DMS153 (cell line): ENCODE measurements at regions not wholly inside any gene's neighbourhood (a gene's known extent, or its start where the extent isn't known, plus 50 kb on each side); places are given as distances from the start of the nearest gene placed in this dataset.
"Not testable (repeated sequence)": the region's sequence is repeated elsewhere in the genome, so short reads cannot be mapped to it uniquely, and the experiment has no call there.

Source experiments
- DNase-seq: peaks from one replicate; lab custom pipeline; 2025; lab: John Stamatoyannopoulos, UW

DNA sequence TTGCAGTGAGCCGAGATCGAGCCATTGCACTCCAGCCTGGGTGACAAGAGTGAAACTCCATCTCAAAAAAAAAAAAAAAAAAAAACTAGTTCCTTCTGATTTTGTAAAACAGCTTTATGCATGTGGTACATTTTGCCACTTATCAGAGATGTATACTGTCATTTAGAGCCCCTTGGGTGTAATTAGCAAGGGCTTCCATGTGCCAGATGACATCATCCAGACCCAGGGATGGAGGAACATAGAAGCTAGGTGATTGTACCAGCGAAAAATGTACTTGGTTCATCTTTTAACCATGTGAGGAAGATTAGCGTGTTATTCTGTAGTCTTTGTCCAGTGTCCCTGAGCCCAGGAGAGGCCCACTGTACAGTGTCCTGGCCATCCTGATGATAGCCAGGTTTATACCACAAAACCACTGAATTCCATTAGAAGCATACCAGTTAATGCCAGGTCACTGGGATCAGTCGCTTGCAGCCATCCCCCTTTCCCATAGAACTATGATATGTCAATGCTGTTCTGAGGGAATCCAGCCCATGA lies 239.3 kb upstream of the SGCD start:
- no peak for DNase-seq

DNA sequence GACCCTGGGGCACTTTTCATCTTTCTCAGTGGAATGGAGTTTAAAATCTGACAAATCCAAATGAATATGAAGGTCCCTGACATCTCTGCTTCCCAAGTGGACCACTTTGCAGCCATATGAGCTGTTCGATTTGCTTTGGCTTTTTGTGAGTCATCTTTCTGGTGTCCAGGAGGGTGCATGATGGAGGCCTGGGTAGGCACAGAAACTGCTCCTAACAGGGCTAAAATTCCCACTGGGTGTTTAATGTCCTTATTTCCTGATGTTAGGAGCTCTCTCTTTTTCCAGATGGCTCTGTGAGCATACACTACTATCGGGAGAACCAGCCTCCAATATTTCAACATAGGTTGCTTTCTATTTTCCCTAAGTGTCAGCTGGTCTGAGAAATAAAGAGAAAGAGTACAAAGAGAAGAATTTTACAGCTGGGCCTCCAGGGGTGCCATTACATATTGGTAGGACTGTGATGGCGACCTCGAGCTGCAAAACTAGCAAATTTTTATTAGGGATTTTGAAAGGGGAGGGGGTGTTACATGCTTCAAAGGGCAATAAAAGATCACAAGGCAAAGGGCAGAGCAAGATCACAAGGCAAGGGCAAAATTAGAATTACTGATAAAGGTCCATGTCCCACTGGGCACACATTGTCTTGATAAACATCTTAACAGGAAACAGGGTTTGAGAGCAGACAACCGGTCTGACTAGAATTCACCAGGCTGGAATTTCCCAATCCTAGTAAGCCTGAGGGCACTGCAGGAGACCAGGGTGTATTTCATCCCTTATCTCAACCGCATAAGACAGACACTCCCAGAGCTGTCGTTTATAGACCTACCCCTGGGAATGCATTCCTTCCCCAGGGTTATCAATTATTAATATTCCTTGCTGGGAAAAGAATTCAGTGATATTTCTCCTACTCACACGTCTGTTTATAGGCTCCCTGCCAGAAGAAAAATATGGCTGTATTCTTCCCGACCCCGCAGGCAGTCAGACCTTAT lies 236.7 kb upstream of the SGCD start:
- DNase-seq = not testable (repeated sequence)

DNA sequence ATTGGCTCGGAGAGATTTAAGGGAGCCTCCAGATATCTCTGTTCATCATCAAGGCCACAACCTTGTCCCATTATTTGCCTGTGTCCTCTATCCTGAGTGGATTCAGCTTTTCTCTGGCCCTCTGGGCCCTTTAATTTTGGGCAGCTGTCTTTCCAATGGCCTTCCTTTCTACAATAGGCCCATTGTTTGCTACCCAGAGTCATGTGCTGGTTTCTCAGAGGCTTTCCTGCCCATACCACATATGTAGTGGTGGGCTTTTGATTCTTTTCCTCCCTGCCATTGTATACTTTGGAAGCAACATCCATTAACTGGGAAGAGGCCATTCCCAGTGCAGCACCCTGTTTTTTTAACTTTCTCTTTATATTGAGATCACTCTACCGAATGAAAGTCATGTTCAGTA lies 233.9 kb upstream of the SGCD start:
- DNase-seq = no peak

DNA sequence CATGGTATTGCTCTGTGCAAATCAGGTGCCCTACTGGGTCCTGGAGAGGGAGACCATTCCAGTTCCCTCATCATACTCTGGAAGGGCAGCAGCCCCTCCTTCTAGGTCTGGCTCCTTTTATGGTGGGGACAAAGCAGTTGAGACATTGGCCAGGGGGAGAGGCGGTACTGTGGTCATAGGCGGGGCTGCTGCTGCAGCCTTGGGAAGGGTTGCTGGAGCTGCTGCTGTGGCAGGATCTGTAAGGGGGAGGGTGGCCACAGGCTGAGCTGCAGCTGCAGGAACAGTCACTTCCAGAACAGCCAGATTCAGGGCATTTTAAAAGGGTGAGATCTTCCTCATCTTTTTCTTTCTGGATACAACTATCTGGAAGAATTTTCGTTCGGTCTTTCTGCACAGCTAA lies 233.0 kb upstream of the SGCD start:
- no peak for DNase-seq

- DNase-seq = no peak
Measured at GRCh38 chr5:156095709-156096241, 231.2 kb upstream of the SGCD start.

DNA sequence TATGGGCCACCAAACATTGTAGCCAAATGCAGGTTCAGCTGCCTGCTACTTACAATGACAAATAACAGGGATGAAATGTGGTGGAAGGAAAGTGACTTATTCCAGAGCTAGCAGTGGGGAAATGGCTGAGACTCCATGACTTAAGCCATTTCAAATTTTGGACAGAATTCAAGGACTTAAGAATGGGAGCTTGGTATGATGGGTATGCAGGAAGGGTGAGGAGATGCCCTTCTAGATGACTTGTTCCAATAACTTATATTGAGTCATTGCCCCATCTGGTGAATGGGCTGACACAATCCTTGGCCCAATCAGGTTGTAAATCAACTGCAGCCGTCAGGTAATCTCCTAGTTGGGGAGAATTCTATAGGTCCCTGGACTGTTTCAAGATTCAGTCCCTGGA lies 230.7 kb upstream of the SGCD start:
- DNase-seq = no peak

DNA sequence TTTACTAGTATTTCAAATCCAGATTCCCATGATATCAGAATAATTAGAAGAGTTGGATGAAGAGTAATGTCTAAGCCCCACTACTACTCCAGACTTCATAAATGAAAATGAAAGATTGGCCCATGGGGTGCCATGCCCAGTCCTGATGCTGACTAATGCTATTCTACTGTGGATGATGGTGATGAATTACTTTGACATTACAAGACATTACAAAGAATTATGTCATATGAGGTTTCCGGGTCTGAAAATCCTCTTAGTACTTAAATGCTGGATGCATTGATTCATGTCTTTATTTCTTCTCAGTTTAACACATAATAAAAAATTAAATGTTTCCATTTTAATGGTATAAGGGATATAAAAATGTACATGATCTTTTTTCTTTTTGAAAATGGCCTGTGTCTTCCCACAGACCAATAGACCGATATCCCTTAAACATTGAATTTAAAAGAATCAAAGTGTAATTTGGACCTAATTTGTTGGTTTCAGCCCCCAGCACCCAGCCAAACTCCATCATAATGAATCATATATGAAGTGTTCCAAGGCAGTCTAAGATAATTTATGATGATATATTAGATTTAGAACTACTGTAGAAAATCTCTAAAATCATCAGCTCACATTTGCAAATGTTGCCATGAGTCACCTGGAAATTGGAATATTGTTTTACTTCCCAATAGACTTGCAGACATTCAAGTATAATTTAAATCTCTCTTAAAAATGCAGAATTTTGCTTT lies 223.6 kb upstream of the SGCD start:
- no peak for DNase-seq

DNA sequence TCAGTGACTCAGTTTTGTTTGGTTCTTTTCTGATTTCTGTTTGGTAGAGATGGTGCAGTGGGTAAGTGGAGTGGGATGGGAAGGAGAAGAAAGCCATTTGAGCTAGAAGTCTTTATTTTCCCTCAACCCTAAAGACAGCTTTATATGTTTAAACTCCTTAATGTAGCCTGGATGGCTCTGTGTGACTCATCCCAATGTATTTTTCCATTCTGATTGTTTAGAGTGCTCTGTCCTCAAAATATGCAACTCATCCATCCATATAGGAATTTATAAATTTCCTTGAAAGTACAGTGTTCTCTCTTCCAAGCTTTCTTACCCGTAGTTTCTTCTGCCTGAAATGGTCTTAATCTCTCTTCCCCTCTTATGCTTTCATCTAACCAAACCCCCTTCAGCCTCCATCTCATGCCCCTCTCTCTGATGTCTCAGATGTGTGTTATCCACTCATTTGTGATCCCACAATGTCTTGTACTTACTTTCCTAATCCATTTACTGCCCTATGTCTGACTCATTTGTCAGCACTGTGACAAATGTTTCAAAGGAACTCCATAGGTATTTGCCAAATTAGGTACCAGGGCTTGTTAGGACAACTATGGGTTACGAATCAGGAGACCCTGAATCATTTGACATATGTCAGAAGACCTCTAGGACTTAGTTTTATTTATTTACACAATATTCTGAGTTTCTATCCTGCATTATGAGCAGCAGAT lies 217.5 kb upstream of the SGCD start:
- no peak for DNase-seq

DNA sequence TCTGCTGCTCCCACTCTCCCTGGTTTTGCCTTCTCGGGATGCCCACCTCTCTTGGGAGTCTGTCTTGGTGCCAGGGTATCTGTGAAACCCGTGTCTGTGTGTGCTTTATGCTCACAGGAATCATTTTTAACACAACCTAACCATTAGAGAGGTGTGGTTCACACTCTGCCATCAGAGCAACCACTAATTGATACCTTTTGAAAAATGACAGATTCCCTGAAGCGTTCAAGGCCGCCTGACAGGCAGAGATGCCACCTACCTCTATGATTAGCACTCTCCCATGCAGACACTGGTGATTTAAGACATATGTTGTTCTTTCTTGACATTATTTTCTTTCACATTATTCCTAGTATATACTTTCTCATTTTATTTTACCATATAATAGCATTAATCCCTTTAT lies 207.3 kb upstream of the SGCD start:
- DNase-seq = no peak

- no peak for DNase-seq
Measured at GRCh38 chr5:156120777-156121176, 206.2 kb upstream of the SGCD start.

DNA sequence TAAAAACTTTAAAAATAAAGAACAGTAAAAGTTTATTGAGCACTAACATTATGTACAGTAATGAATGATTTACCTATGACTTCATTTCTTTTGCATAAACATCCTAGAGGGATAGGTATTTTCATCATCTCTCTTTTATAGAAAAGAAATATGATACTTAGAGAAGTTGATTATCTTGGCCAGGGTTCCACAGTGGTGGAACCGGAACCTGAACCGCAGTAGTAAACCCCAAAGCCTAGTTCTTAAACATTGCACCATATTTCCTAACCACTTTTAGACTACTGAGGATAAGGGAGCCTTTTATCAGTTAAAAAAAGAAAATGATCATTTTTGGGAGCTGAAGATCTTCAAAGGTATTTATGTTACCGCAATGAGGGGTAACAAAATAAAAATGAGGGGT lies 205.7 kb upstream of the SGCD start:
- no peak for DNase-seq

GRCh38 chr5:156121882-156122281 lies 205.1 kb upstream of the SGCD start:
- DNase-seq = no peak

GRCh38 chr5:156124708-156125107 lies 202.3 kb upstream of the SGCD start:
- no peak for DNase-seq

DNA sequence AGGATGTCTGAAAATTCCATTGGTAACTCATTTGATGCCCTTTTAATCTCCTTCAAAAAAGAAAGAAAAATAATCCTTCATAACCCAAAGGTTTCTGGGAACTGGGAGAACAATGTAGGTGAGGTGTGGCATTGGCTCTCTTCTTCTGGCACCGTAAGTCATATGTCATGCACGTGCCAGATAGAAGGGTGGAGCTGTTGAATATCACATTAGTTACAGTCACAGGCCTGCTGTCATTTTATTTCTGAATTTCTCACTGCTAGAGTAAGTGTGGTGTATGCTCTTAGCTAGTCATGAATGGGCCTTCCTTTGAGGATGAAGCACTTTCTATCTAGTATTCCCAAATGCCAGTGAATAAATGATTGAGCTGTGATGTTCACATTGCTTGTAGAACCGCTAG lies 201.8 kb upstream of the SGCD start:
- DNase-seq = no peak

GRCh38 chr5:156126716-156127115 lies 200.2 kb upstream of the SGCD start:
- DNase-seq = no peak

- DNase-seq = no peak
Measured at GRCh38 chr5:156128026-156128425, 198.9 kb upstream of the SGCD start.

DNA sequence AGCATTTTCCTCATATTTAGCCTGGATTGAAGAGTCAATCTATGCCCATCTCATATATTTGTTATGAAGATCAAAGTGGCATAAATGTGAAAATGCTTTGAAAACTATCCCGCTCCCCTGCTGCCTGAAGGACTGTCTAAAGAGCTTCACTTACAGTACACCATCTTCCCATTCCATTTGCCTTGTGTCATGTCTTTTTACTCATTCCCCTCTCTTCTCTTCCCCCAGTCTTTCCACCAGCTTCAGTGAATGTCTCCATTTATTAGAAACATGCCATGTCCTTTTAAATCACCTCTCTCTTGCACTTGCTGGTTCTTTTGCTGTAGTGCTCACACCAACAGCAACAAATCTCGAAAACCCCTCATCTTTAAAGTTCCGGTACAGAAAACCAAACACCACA lies 192.7 kb upstream of the SGCD start:
- no peak for DNase-seq

DNA sequence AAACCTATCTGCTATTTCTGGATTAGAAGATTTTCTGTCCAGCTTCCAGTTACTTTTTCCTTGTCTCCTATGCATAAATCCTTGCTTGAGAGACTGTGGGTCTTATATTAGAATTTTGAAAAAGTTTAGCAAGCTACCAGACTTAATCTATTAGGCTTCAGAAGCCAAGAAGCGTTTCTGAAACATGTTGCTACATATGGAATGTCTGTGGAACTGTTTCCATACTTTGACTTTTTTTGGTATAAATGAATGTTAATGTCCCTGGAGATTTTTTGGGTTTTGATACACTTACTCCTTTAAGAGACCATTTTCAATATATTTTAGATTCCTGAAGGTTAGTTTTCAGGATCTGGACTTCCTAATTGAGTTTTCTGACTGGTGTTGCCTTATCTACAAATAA lies 191.4 kb upstream of the SGCD start:
- DNase-seq = no peak

GRCh38 chr5:156137071-156137869 lies 189.7 kb upstream of the SGCD start:
- no peak for DNase-seq

- DNase-seq = no peak
Measured at GRCh38 chr5:156142867-156143266, 184.1 kb upstream of the SGCD start.

DNA sequence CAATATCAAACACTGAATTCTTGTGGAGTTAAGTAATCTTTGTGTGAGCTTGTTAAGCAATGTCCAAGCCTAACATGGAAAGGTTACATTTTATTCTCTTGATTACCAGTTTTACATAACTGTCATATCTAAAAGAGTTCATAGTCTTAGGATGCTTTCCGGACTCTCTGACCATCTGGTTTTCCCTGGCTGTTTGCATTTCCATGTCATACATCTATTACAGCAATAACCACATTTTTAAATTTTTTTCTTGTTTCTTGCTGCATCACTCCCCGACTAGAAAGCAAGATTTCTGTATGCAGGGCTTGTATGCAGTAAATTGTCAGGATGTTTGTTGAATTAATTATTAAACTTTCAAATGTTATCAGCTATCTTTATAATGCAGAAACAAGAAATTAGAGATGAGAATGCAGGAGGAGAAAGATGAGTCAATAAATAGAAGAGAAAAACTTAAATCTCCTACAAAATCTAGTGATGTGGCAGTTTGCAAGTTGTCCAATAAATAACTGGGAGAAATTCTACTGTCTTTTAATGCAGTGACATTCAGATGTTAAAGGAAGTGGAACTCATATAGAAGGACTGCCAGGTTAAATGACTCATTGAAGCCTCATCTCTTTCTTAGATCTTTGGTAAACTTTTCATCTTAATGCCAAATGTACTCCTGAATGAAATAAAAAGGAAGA lies 179.6 kb upstream of the SGCD start:
- DNase-seq = no peak
